ENCODE measurements at regions not wholly inside any gene's neighbourhood (a gene's known extent, or its start where the extent isn't known, plus 50 kb on each side); places are given as distances from the start of the nearest gene placed in this dataset.

DNA sequence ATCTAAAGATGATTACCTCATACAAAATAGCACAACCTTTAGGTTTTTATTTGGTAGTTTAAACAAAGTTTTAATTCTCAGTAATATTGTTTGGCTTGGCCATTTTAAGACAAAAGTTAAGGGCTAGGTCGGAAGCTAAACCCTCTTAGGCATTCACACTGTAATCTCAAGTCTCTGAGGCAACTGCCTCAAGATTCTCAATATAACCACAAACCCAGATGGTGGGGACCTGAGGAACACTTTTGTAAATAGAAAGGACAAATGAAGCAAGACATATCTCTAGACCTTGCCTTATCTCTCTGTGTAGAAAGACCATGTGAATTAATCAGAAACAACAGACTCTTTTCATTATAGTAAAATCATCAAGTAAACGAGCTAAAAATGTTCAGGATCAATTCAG, 500.2 kb upstream of the CDH6 start:
- H3K4me3 ChIP-seq (ENCODE audit: low read length): no peak overlapping the region
- no peak overlapping the region for H3K27ac ChIP-seq (ENCODE audit: low read length)
- H3K9me3 ChIP-seq (ENCODE audit: control insufficient read depth, insufficient read depth, low read length): no peaks in the 10 kb centered on the region
- no peaks in the 10 kb centered on the region for H3K36me3 ChIP-seq (ENCODE audit: control insufficient read depth, insufficient read depth, low read length)
- DNase-seq (ENCODE audit: low read depth, low spot score): no peak
- no CpG with 5 or more reads among the region's 2 CpGs for WGBS (ENCODE audit: insufficient coverage, insufficient read length)
- H3K4me1 ChIP-seq (ENCODE audit: control insufficient read depth, insufficient read depth, low read length): no peaks in the 10 kb centered on the region
- H3K27me3 ChIP-seq (ENCODE audit: control insufficient read depth, insufficient read depth, low read length): no peaks in the 10 kb centered on the region

DNA sequence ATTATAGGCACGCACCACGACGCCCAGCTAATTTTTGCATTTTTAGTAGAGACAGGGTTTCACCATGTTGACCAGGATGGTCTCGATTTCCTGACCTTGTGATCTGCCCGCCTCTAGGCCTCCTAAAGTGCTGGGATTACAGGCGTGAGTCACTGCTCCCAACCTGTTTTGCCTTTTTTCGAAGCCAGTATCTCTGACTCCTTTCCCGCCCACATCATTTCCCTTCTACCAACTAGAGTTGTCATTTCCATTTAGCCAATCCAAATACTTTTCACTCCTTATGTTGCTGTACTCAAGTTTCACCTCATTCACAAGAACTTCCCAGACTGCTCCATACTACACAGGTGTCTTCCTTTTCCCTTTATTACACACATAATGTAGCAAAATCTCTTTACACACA, 502.6 kb upstream of the CDH6 start:
- no peaks in the 10 kb centered on the region for H3K4me1 ChIP-seq (ENCODE audit: control insufficient read depth, insufficient read depth, low read length)
- no peaks in the 10 kb centered on the region for H3K27me3 ChIP-seq (ENCODE audit: control insufficient read depth, insufficient read depth, low read length)
- H3K4me3 ChIP-seq (ENCODE audit: low read length): no peak overlapping the region
- DNase-seq (ENCODE audit: low read depth, low spot score): no peak
- WGBS (ENCODE audit: insufficient coverage, insufficient read length): no CpG with 5 or more reads among the region's 8 CpGs
- H3K27ac ChIP-seq (ENCODE audit: low read length): no peak overlapping the region
- H3K36me3 ChIP-seq (ENCODE audit: control insufficient read depth, insufficient read depth, low read length): no peaks in the 10 kb centered on the region
- no peaks in the 10 kb centered on the region for H3K9me3 ChIP-seq (ENCODE audit: control insufficient read depth, insufficient read depth, low read length)

DNA sequence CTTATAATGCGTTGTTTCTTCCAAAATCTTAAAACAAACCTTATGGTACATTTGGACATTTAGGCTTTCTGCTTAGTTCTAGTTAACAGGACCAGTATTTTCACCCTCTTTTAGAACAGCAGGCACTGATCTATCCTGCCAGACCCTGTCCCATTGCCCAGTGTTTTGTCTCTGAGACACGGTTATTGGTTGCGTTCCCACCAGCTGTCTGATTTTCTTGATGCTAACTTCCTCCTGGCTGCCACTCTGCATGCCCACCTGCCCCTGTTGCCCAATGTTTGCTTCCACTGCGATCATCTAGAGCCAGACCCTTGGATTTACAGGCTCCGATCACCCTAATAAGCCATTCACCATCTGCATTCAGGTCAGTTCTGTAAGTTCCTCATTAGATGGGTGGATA, 506.0 kb upstream of the CDH6 start:
- Histone ChIP-seq H3K4me1 (ENCODE audit: control insufficient read depth, insufficient read depth, low read length) (no peaks in the 10 kb centered on the region), H3K36me3 (ENCODE audit: control insufficient read depth, insufficient read depth, low read length) (no peaks in the 10 kb centered on the region), H3K9me3 (ENCODE audit: control insufficient read depth, insufficient read depth, low read length) (no peaks in the 10 kb centered on the region), H3K4me3 (ENCODE audit: low read length) (no peak overlapping the region), H3K27ac (ENCODE audit: low read length) (no peak overlapping the region), H3K27me3 (ENCODE audit: control insufficient read depth, insufficient read depth, low read length) (no peaks in the 10 kb centered on the region)
- DNase-seq (ENCODE audit: low read depth, low spot score): no peak
- WGBS (ENCODE audit: insufficient coverage, insufficient read length): no CpG with 5 or more reads among the region's 5 CpGs

DNA sequence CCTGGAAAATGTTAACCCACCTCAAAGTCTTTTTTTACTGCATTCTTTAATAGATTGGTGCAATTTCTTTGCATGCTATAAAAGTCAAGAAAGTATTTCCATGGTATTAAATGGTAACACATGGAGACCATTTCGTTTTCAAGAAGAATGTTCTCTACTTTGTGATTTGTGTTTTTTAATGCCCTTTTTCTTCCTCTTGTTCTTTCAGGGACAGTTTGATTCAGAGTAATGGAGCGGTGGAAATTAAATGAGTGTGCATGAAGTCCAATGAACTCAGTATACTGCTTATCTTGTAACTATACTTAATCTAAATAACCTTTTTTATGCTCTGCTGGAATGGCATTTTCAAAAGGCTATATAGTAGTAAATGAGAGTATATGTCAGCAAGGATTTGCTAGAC, 507.0 kb upstream of the CDH6 start:
- H3K4me3 ChIP-seq (ENCODE audit: low read length): no peak overlapping the region
- no CpG with 5 or more reads among the region's 2 CpGs for WGBS (ENCODE audit: insufficient coverage, insufficient read length)
- no peaks in the 10 kb centered on the region for H3K36me3 ChIP-seq (ENCODE audit: control insufficient read depth, insufficient read depth, low read length)
- DNase-seq (ENCODE audit: low read depth, low spot score): no peak
- H3K27me3 ChIP-seq (ENCODE audit: control insufficient read depth, insufficient read depth, low read length): no peaks in the 10 kb centered on the region
- H3K9me3 ChIP-seq (ENCODE audit: control insufficient read depth, insufficient read depth, low read length): no peaks in the 10 kb centered on the region
- no peaks in the 10 kb centered on the region for H3K4me1 ChIP-seq (ENCODE audit: control insufficient read depth, insufficient read depth, low read length)
- H3K27ac ChIP-seq (ENCODE audit: low read length): no peak overlapping the region

DNA sequence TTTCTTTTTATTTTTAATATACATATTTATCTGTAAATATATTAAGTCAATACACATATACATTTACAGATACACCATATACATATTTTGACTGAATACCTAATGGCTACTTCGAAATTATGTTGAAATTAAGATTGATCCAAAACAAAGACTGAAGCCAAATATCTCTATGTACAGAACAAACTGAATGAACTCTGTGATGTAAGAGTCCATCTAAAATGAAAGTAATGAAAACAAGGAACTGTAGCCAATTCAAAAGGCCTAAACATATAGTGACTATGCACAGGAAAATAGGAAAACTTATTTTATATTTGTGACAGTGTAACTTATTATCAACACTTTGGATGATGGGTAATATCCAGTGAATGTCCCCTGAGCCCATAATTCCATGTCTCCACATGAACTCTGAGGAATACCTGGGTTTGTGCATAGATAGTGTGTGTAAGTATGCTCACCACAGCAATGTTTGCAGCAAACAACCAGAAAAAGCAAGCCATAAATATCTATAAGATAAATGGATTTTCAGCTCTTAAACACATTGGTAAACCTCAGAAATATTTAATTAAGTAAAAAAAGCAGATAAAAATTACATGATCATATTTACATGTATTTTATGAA, 517.2 kb upstream of the CDH6 start:
- Histone ChIP-seq H3K36me3 (ENCODE audit: control insufficient read depth, insufficient read depth, low read length) (no peaks in the 10 kb centered on the region), H3K9me3 (ENCODE audit: control insufficient read depth, insufficient read depth, low read length) (peaks cover 4% of the 10 kb centered on the region), H3K4me3 (ENCODE audit: low read length) (no peak overlapping the region), H3K27ac (ENCODE audit: low read length) (no peak overlapping the region), H3K4me1 (ENCODE audit: control insufficient read depth, insufficient read depth, low read length) (no peaks in the 10 kb centered on the region), H3K27me3 (ENCODE audit: control insufficient read depth, insufficient read depth, low read length) (no peaks in the 10 kb centered on the region)
- no peak for DNase-seq (ENCODE audit: low read depth, low spot score)
- no CpG with 5 or more reads among the region's 1 CpG for WGBS (ENCODE audit: insufficient coverage, insufficient read length)

DNA sequence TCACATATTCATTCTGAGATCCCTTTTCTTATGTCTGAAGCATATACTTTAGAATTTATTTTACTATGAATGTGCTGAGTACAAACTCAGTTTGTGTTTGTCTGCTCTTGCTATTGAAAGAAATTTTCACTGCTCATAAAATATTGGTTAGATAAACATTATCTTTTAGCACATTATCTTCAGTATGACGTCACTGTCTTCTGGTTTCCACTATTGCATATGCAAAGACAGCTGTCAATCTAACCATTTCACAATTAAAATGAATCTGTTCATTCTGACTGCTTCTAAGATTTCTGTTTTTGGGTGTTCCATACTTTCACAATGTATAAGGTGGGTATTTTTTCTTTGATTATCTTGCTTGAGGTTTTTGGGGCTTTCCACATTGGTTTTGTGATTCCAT, 526.2 kb upstream of the CDH6 start:
- no CpG with 5 or more reads among the region's 1 CpG for WGBS (ENCODE audit: insufficient coverage, insufficient read length)
- DNase-seq (ENCODE audit: low read depth, low spot score): no peak
- no peaks in the 10 kb centered on the region for H3K4me1 ChIP-seq (ENCODE audit: control insufficient read depth, insufficient read depth, low read length)

DNA sequence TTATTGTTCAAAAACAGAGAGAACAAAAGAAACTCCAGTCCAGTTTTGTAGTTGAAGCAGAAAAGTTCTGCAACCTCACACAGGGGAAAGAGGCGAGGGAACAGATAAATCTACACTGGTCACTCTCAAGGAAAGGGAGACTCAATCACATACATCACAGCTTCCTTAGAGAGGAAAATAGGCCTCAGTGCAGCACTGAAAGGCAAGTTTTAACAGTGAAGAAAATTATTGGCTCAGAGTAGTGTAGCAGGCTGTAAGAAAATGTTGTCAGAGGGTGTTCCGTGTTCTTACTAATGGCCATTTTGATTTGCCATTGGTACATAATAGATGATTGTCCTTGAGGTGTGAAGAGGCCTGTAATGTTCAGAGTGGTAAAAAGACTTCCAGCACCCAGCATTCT, 530.0 kb upstream of the CDH6 start:
- Histone ChIP-seq H3K4me1 (ENCODE audit: control insufficient read depth, insufficient read depth, low read length) (peaks cover 1% of the 10 kb centered on the region; the same call in 1 of the 2 replicates), H3K27me3 (ENCODE audit: control insufficient read depth, insufficient read depth, low read length) (no peaks in the 10 kb centered on the region), H3K27ac (ENCODE audit: low read length) (no peak overlapping the region), H3K9me3 (ENCODE audit: control insufficient read depth, insufficient read depth, low read length) (no peaks in the 10 kb centered on the region), H3K36me3 (ENCODE audit: control insufficient read depth, insufficient read depth, low read length) (no peaks in the 10 kb centered on the region), H3K4me3 (ENCODE audit: low read length) (no peak overlapping the region)
- WGBS (ENCODE audit: insufficient coverage, insufficient read length): no CpG with 5 or more reads among the region's 2 CpGs
- DNase-seq (ENCODE audit: low read depth, low spot score): no peak

More for the DNA sequence above, 526.2 kb upstream of the CDH6 start:
- no peaks in the 10 kb centered on the region for H3K27me3 ChIP-seq (ENCODE audit: control insufficient read depth, insufficient read depth, low read length)
- H3K9me3 ChIP-seq (ENCODE audit: control insufficient read depth, insufficient read depth, low read length): no peaks in the 10 kb centered on the region
- no peak overlapping the region for H3K27ac ChIP-seq (ENCODE audit: low read length)
- no peaks in the 10 kb centered on the region for H3K36me3 ChIP-seq (ENCODE audit: control insufficient read depth, insufficient read depth, low read length)
- H3K4me3 ChIP-seq (ENCODE audit: low read length): no peak overlapping the region

DNA sequence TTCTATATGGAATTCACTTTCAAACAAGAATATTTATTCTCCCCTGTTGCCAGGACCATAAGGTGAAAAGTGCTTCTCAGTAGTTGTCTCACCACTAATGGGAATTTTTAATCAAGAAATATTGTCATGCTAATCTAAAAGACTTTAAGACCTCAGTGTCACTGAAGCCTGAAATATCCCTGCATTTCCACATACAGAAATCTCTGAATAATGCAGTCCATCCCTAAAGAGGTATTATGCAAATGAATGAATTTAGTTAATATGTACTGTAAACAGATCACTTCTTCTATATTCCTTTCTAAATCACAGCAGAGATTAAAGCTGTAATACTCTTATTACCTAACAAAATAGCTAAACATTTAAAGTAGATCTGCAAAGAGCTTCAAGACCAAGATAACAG, 531.1 kb upstream of the CDH6 start:
- H3K9me3 ChIP-seq (ENCODE audit: control insufficient read depth, insufficient read depth, low read length): no peaks in the 10 kb centered on the region
- peaks cover 1% of the 10 kb centered on the region; the same call in 1 of the 2 replicates for H3K4me1 ChIP-seq (ENCODE audit: control insufficient read depth, insufficient read depth, low read length)
- H3K36me3 ChIP-seq (ENCODE audit: control insufficient read depth, insufficient read depth, low read length): no peaks in the 10 kb centered on the region
- DNase-seq (ENCODE audit: low read depth, low spot score): no peak
- H3K4me3 ChIP-seq (ENCODE audit: low read length): no peak overlapping the region
- H3K27ac ChIP-seq (ENCODE audit: low read length): no peak overlapping the region
- no peaks in the 10 kb centered on the region for H3K27me3 ChIP-seq (ENCODE audit: control insufficient read depth, insufficient read depth, low read length)

DNA sequence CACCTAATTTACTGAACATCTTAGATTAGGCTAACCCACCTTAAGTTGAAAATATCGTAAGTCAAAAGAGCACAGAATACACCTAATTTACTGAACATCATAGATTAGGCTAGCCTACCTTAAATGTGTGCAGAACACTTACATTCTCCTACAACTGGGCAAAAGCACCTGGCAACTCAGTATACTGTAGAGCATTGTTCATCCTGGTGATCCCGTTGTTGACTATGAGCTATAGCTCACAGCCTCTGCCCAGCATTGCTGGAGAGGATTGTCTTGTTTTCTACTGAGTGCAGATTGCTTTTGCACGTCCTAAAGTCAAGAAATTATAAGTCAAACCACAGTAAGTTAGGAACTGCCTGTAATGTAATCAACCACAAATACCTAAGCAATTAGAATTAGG, 531.8 kb upstream of the CDH6 start:
- WGBS (ENCODE audit: insufficient coverage, insufficient read length): no CpG with 5 or more reads among the region's 3 CpGs
- H3K27ac ChIP-seq (ENCODE audit: low read length): no peak overlapping the region
- no peak overlapping the region for H3K4me3 ChIP-seq (ENCODE audit: low read length)
- no peaks in the 10 kb centered on the region for H3K27me3 ChIP-seq (ENCODE audit: control insufficient read depth, insufficient read depth, low read length)
- no peak for DNase-seq (ENCODE audit: low read depth, low spot score)
- no peaks in the 10 kb centered on the region for H3K36me3 ChIP-seq (ENCODE audit: control insufficient read depth, insufficient read depth, low read length)
- H3K4me1 ChIP-seq (ENCODE audit: control insufficient read depth, insufficient read depth, low read length): peaks cover 1% of the 10 kb centered on the region; the same call in 1 of the 2 replicates
- no peaks in the 10 kb centered on the region for H3K9me3 ChIP-seq (ENCODE audit: control insufficient read depth, insufficient read depth, low read length)

DNA sequence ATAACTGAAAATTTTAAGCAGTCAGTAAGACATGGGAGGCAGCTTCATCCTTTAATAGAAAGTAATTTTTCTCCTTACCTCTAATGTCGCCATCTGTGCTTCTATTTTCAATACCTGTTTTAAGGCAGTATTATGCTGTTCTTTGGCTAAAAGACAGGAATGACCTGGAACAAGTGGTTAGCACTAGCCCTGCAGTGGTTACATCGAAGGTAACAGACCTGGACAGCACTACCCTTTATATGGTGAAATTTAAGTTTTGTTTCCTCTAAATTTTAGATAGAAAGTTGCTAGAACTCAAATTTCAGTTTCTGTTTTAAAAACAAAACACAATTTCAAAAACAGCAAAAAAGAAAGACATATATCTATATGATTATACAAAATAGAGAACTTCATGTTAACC, 534.1 kb upstream of the CDH6 start:
- Histone ChIP-seq H3K36me3 (ENCODE audit: control insufficient read depth, insufficient read depth, low read length) (no peaks in the 10 kb centered on the region), H3K27me3 (ENCODE audit: control insufficient read depth, insufficient read depth, low read length) (no peaks in the 10 kb centered on the region), H3K9me3 (ENCODE audit: control insufficient read depth, insufficient read depth, low read length) (no peaks in the 10 kb centered on the region), H3K4me3 (ENCODE audit: low read length) (no peak overlapping the region), H3K4me1 (ENCODE audit: control insufficient read depth, insufficient read depth, low read length) (peaks cover 1% of the 10 kb centered on the region; the same call in 1 of the 2 replicates), H3K27ac (ENCODE audit: low read length) (no peak overlapping the region)
- no peak for DNase-seq (ENCODE audit: low read depth, low spot score)
- WGBS (ENCODE audit: insufficient coverage, insufficient read length): no CpG with 5 or more reads among the region's 2 CpGs

DNA sequence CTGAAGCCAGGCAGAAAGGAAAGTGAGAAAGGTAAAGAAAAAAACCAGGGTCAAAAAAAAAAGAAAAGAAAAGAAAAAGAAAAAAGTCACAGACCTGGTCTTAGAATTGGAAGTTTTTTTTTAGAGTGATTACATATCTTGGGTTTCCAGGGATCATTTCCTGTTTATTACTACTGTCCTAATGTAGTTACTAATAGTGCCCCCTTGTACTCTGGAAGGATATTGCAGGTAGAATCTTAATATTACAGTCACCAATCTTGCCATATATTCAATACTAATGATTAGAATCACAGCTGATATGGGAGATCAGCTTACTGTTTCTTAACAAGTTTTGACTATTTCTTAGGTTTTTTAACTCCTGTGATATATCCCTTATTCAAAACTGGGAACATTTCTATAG, 543.2 kb upstream of the CDH6 start:
- Histone ChIP-seq H3K9me3 (ENCODE audit: control insufficient read depth, insufficient read depth, low read length) (no peaks in the 10 kb centered on the region), H3K27me3 (ENCODE audit: control insufficient read depth, insufficient read depth, low read length) (no peaks in the 10 kb centered on the region), H3K4me3 (ENCODE audit: low read length) (no peak overlapping the region), H3K36me3 (ENCODE audit: control insufficient read depth, insufficient read depth, low read length) (no peaks in the 10 kb centered on the region), H3K4me1 (ENCODE audit: control insufficient read depth, insufficient read depth, low read length) (no peaks in the 10 kb centered on the region), H3K27ac (ENCODE audit: low read length) (no peak overlapping the region)
- DNase-seq (ENCODE audit: low read depth, low spot score): no peak

All from iPS DF 6.9 (cell line).